ENCODE measurements at regions not wholly inside any gene's neighbourhood (a gene's known extent, or its start where the extent isn't known, plus 50 kb on each side); places are given as distances from the start of the nearest gene placed in this dataset.

GRCh38 chr2:49643149-49643548, 488.8 kb upstream of the FSHR start:
- TF ChIP-seq EZH2 (IDR thresholded peaks at IDR 0.05; ENCODE audit: insufficient read depth, low read length) (no peak), CTCF (IDR thresholded peaks at IDR 0.05; ENCODE audit: insufficient read depth, low read depth, low read length) (no peak)
- no peak overlapping the region for H3K27ac ChIP-seq (ENCODE audit: low read depth, low read length)
- H3K4me3 Mint-ChIP-seq (ENCODE audit: unreplicated experiment) = no peak overlapping the region
- H3K4me1 ChIP-seq (ENCODE audit: insufficient read depth, low read length) = no peaks in the 10 kb centered on the region
- no peak for FAIRE-seq
- H3K4me2 ChIP-seq (ENCODE audit: low read length) = no peak overlapping the region
- no peak overlapping the region for H3K4me3 ChIP-seq (ENCODE audit: insufficient read depth, low read depth, low read length)
- H2AFZ ChIP-seq (ENCODE audit: low read depth, low read length) = no peak overlapping the region
- no peaks in the 10 kb centered on the region for H3K36me3 ChIP-seq (ENCODE audit: insufficient read depth, low read length)
- no peaks in the 10 kb centered on the region for H3K27me3 Mint-ChIP-seq (ENCODE audit: low read depth, unreplicated experiment)
- no peaks in the 10 kb centered on the region for H3K4me1 Mint-ChIP-seq (ENCODE audit: low read depth, unreplicated experiment)
- H4K20me1 ChIP-seq (ENCODE audit: insufficient read depth, low read length) = no peaks in the 10 kb centered on the region
- H3K9ac ChIP-seq (ENCODE audit: low read length) = no peak overlapping the region
- DNase-seq (ENCODE audit: low read depth) = no peak
- no peaks in the 10 kb centered on the region for H3K27me3 ChIP-seq (ENCODE audit: insufficient read depth, low read length)
- H3K79me2 ChIP-seq (ENCODE audit: insufficient read depth, low read length) = no peaks in the 10 kb centered on the region
- no peak overlapping the region for H3K27ac Mint-ChIP-seq (ENCODE audit: unreplicated experiment)
- H3K9me3 ChIP-seq (ENCODE audit: insufficient read depth, low read depth, low read length) = no peaks in the 10 kb centered on the region
- peaks cover 3% of the 10 kb centered on the region for H3K9me3 Mint-ChIP-seq (ENCODE audit: unreplicated experiment)
- H3K36me3 Mint-ChIP-seq (ENCODE audit: low read depth, unreplicated experiment) = no peaks in the 10 kb centered on the region

GRCh38 chr2:49640630-49641029, 486.3 kb upstream of the FSHR start:
- Histone ChIP-seq H3K4me1 (ENCODE audit: insufficient read depth, low read length) (no peaks in the 10 kb centered on the region), H3K4me2 (ENCODE audit: low read length) (no peak overlapping the region), H3K27me3 (ENCODE audit: insufficient read depth, low read length) (no peaks in the 10 kb centered on the region), H3K9ac (ENCODE audit: low read length) (no peak overlapping the region), H3K9me3 (ENCODE audit: insufficient read depth, low read depth, low read length) (no peaks in the 10 kb centered on the region), H3K27ac (ENCODE audit: low read depth, low read length) (no peak overlapping the region), H2AFZ (ENCODE audit: low read depth, low read length) (no peak overlapping the region), H4K20me1 (ENCODE audit: insufficient read depth, low read length) (no peaks in the 10 kb centered on the region), H3K4me3 (ENCODE audit: insufficient read depth, low read depth, low read length) (no peak overlapping the region), H3K36me3 (ENCODE audit: insufficient read depth, low read length) (no peaks in the 10 kb centered on the region), H3K79me2 (ENCODE audit: insufficient read depth, low read length) (no peaks in the 10 kb centered on the region)
- Mint-ChIP-seq H3K27ac (ENCODE audit: unreplicated experiment) (no peak overlapping the region), H3K9me3 (ENCODE audit: unreplicated experiment) (no peaks in the 10 kb centered on the region), H3K4me3 (ENCODE audit: unreplicated experiment) (no peak overlapping the region), H3K4me1 (ENCODE audit: low read depth, unreplicated experiment) (no peaks in the 10 kb centered on the region), H3K36me3 (ENCODE audit: low read depth, unreplicated experiment) (no peaks in the 10 kb centered on the region), H3K27me3 (ENCODE audit: low read depth, unreplicated experiment) (no peaks in the 10 kb centered on the region)
- TF ChIP-seq CTCF (IDR thresholded peaks at IDR 0.05; ENCODE audit: insufficient read depth, low read depth, low read length) (no peak), EZH2 (IDR thresholded peaks at IDR 0.05; ENCODE audit: insufficient read depth, low read length) (no peak)
- DNase-seq (ENCODE audit: low read depth) (no peak), FAIRE-seq (no peak)

GRCh38 chr2:49621016-49621415, 466.7 kb upstream of the FSHR start:
- H3K27ac Mint-ChIP-seq (ENCODE audit: unreplicated experiment) = no peak overlapping the region
- no peak for FAIRE-seq
- no peaks in the 10 kb centered on the region for H3K79me2 ChIP-seq (ENCODE audit: insufficient read depth, low read length)

More at GRCh38 chr2:49621016-49621415, 466.7 kb upstream of the FSHR start:
- no peak overlapping the region for H3K9ac ChIP-seq (ENCODE audit: low read length)
- no peak overlapping the region for H3K27ac ChIP-seq (ENCODE audit: low read depth, low read length)
- no peaks in the 10 kb centered on the region for H3K27me3 ChIP-seq (ENCODE audit: insufficient read depth, low read length)
- no peaks in the 10 kb centered on the region for H3K36me3 ChIP-seq (ENCODE audit: insufficient read depth, low read length)
- Mint-ChIP-seq H3K4me3 (ENCODE audit: unreplicated experiment) (no peak overlapping the region), H3K36me3 (ENCODE audit: low read depth, unreplicated experiment) (no peaks in the 10 kb centered on the region), H3K27me3 (ENCODE audit: low read depth, unreplicated experiment) (no peaks in the 10 kb centered on the region), H3K4me1 (ENCODE audit: low read depth, unreplicated experiment) (no peaks in the 10 kb centered on the region), H3K9me3 (ENCODE audit: unreplicated experiment) (no peaks in the 10 kb centered on the region)
- no peak overlapping the region for H3K4me3 ChIP-seq (ENCODE audit: insufficient read depth, low read depth, low read length)
- no peaks in the 10 kb centered on the region for H4K20me1 ChIP-seq (ENCODE audit: insufficient read depth, low read length)
- no peaks in the 10 kb centered on the region for H3K9me3 ChIP-seq (ENCODE audit: insufficient read depth, low read depth, low read length)
- H2AFZ ChIP-seq (ENCODE audit: low read depth, low read length) = no peak overlapping the region
- H3K4me1 ChIP-seq (ENCODE audit: insufficient read depth, low read length) = no peaks in the 10 kb centered on the region
- TF ChIP-seq EZH2 (IDR thresholded peaks at IDR 0.05; ENCODE audit: insufficient read depth, low read length) = no peak
- no peak for TF ChIP-seq CTCF (IDR thresholded peaks at IDR 0.05; ENCODE audit: insufficient read depth, low read depth, low read length)
- DNase-seq (ENCODE audit: low read depth) = no peak
- no peak overlapping the region for H3K4me2 ChIP-seq (ENCODE audit: low read length)
